ENCODE measurements at regions not wholly inside any gene's neighbourhood (a gene's known extent, or its start where the extent isn't known, plus 50 kb on each side); places are given as distances from the start of the nearest gene placed in this dataset.

DNA sequence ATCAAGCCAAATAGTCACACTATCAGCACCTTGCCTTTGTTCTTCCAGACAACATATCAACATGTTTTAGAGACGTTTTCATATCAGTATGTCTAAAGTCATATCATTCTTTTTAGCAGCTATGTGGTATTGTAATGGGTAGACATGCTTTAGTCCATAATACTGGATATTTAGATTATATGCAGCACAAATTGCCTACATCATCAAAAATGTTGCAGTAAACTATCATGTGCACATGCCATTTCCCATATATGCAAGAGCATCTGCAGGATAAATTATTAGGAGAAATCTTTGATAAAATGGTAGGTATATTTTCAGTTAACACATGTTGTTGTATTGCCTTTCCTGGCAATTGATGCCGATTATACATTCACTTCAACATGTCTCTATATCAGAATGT is 636.5 kb downstream of the XIRP2 start:
- TF ChIP-seq, protein P1, sequence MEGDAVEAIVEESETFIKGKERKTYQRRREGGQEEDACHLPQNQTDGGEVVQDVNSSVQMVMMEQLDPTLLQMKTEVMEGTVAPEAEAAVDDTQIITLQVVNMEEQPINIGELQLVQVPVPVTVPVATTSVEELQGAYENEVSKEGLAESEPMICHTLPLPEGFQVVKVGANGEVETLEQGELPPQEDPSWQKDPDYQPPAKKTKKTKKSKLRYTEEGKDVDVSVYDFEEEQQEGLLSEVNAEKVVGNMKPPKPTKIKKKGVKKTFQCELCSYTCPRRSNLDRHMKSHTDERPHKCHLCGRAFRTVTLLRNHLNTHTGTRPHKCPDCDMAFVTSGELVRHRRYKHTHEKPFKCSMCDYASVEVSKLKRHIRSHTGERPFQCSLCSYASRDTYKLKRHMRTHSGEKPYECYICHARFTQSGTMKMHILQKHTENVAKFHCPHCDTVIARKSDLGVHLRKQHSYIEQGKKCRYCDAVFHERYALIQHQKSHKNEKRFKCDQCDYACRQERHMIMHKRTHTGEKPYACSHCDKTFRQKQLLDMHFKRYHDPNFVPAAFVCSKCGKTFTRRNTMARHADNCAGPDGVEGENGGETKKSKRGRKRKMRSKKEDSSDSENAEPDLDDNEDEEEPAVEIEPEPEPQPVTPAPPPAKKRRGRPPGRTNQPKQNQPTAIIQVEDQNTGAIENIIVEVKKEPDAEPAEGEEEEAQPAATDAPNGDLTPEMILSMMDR (IDR thresholded peaks at IDR 0.05; ENCODE audit: low read depth, low read length) = no peak
- TF ChIP-seq EZH2phosphoT487 (IDR thresholded peaks at IDR 0.05; ENCODE audit: low read depth) = no peak
- H3K9me3 ChIP-seq (ENCODE audit: insufficient read depth, low read length) = no peaks in the 10 kb centered on the region
- no peaks in the 10 kb centered on the region for H4K20me1 ChIP-seq (ENCODE audit: insufficient read depth, low read length)
- no peaks in the 10 kb centered on the region for H3K36me3 ChIP-seq (replicated peaks; ENCODE audit: low read depth, low read length)
- H3K27ac ChIP-seq (ENCODE audit: low read length) = no peak overlapping the region
- no peak overlapping the region for H3K4me2 ChIP-seq (ENCODE audit: low read length)
- no peaks in the 10 kb centered on the region for H3K27me3 ChIP-seq (ENCODE audit: low read depth, low read length)
- no peak overlapping the region for H3K9ac ChIP-seq (ENCODE audit: low read length)
- no peaks in the 10 kb centered on the region for H3K4me1 ChIP-seq (ENCODE audit: low read length)
- no peak overlapping the region for H3K4me3 ChIP-seq (ENCODE audit: low read length)
- no peak overlapping the region for H2AFZ ChIP-seq (ENCODE audit: low read depth, low read length)
- no peaks in the 10 kb centered on the region for H3K79me2 ChIP-seq (ENCODE audit: low read length)

DNA sequence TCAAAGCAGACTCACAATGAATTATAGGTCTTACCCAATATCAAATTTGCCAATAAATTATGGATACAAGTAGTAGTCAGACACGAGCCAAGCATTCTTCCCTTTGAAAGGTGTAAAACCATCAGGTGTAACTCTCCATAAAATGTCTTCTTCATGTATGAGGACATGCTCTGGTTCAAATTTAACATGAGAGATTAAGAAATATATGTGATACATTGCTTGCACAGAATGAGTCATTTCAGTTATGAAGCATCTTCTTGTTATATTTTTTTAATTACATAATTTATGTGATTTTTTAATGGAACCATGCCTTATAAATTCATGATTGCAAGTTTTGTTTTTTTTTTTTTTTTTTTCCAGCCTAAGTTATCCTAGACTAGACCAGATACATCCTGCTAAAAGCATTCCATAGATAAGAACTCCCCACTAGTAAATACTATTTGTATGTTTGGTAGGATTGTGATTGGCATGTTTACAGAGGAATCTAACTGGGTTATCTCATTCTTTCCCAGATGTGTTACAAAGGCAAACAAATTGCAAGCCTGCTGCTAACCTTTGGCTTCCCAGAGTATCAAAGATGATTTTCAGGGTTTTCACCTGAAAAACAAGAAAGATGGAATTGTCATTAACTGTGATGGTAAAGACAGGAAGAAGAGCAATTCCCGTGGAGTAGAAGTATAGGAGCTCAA is 621.9 kb downstream of the XIRP2 start:
- no peaks in the 10 kb centered on the region for H3K4me1 ChIP-seq (ENCODE audit: low read length)
- H3K27ac ChIP-seq (ENCODE audit: low read length) = no peak overlapping the region
- H3K9ac ChIP-seq (ENCODE audit: low read length) = no peak overlapping the region
- no peaks in the 10 kb centered on the region for H3K36me3 ChIP-seq (replicated peaks; ENCODE audit: low read depth, low read length)
- H4K20me1 ChIP-seq (ENCODE audit: insufficient read depth, low read length) = no peaks in the 10 kb centered on the region
- TF ChIP-seq, protein P1 (IDR thresholded peaks at IDR 0.05; ENCODE audit: low read depth, low read length) = no peak
- no peak for TF ChIP-seq EZH2phosphoT487 (IDR thresholded peaks at IDR 0.05; ENCODE audit: low read depth)
- no peaks in the 10 kb centered on the region for H3K79me2 ChIP-seq (ENCODE audit: low read length)
- H2AFZ ChIP-seq (ENCODE audit: low read depth, low read length) = no peak overlapping the region
- H3K27me3 ChIP-seq (ENCODE audit: low read depth, low read length) = no peaks in the 10 kb centered on the region
- no peak overlapping the region for H3K4me2 ChIP-seq (ENCODE audit: low read length)
- no peak overlapping the region for H3K4me3 ChIP-seq (ENCODE audit: low read length)
- no peaks in the 10 kb centered on the region for H3K9me3 ChIP-seq (ENCODE audit: insufficient read depth, low read length)

DNA sequence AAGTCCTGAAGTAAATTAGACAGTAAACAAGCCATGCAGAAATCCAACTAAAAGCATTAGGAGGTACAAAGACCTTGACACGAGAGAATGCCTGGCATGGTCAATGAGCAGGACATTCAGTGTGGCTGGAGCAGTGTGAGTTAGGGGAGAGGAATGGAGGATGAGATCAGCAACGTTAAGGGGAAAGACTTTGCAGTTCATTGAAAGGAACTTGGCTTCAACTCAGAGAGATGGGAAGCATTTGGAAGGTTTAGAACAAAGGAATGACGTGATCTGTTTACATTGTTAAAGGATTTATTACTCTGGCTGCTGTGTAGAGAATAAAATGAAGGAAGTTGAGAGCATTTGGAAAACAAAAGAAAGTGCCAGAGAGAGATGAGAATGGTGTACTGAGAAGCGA is 621.3 kb downstream of the XIRP2 start:
- no peak overlapping the region; the same call in 1 of the 2 replicates for H2AFZ ChIP-seq (ENCODE audit: low read depth, low read length)
- no peaks in the 10 kb centered on the region for H3K36me3 ChIP-seq (replicated peaks; ENCODE audit: low read depth, low read length)
- TF ChIP-seq EZH2phosphoT487 (IDR thresholded peaks at IDR 0.05; ENCODE audit: low read depth) = no peak
- TF ChIP-seq, protein P1 (IDR thresholded peaks at IDR 0.05; ENCODE audit: low read depth, low read length) = no peak
- no peaks in the 10 kb centered on the region for H3K4me1 ChIP-seq (ENCODE audit: low read length)
- no peaks in the 10 kb centered on the region for H3K79me2 ChIP-seq (ENCODE audit: low read length)
- H3K4me2 ChIP-seq (ENCODE audit: low read length) = no peak overlapping the region
- no peaks in the 10 kb centered on the region for H3K27me3 ChIP-seq (ENCODE audit: low read depth, low read length)
- no peaks in the 10 kb centered on the region for H3K9me3 ChIP-seq (ENCODE audit: insufficient read depth, low read length)
- no peak overlapping the region for H3K4me3 ChIP-seq (ENCODE audit: low read length)
- H3K9ac ChIP-seq (ENCODE audit: low read length) = no peak overlapping the region
- no peaks in the 10 kb centered on the region for H4K20me1 ChIP-seq (ENCODE audit: insufficient read depth, low read length)
- H3K27ac ChIP-seq (ENCODE audit: low read length) = no peak overlapping the region

DNA sequence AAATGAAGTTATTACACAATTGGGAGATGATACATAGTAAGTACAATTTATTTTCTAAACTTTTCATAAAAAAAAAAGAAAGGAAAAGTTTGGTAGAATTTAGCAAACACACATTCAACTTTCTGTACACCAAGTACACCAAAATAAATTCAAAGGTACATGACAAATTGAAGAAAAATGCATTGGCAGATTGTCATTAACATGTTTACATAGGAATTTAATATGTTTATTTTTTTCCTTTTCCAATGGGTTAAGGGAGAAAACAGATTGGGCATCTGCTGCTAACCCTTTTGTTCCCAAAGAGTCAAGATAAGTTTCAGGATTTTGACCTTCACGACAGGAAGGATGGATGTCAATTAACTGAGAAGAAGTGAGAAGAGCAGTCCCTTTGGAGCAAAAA is 620.4 kb downstream of the XIRP2 start:
- Histone ChIP-seq H3K4me2 (ENCODE audit: low read length) (no peak overlapping the region), H3K36me3 (replicated peaks; ENCODE audit: low read depth, low read length) (no peaks in the 10 kb centered on the region), H3K9me3 (ENCODE audit: insufficient read depth, low read length) (no peaks in the 10 kb centered on the region), H3K27me3 (ENCODE audit: low read depth, low read length) (no peaks in the 10 kb centered on the region), H4K20me1 (ENCODE audit: insufficient read depth, low read length) (no peaks in the 10 kb centered on the region), H2AFZ (ENCODE audit: low read depth, low read length) (no peak overlapping the region), H3K4me3 (ENCODE audit: low read length) (no peak overlapping the region), H3K79me2 (ENCODE audit: low read length) (no peaks in the 10 kb centered on the region), H3K27ac (ENCODE audit: low read length) (no peak overlapping the region), H3K9ac (ENCODE audit: low read length) (no peak overlapping the region), H3K4me1 (ENCODE audit: low read length) (no peaks in the 10 kb centered on the region)
- no peak for TF ChIP-seq EZH2phosphoT487 (IDR thresholded peaks at IDR 0.05; ENCODE audit: low read depth)
- TF ChIP-seq, protein P1 (IDR thresholded peaks at IDR 0.05; ENCODE audit: low read depth, low read length) = no peak

Data from OCI-LY3 (cell line).